Stimulated activated CD8-positive, alpha-beta memory T cell treated with anti-CD3 and anti-CD28 coated beads, Interleukin-12 subunit alpha, Interleukin-12 subunit beta, amount 100 ng/mL, for 4 hours (primary cell): ENCODE measurements at regions not wholly inside any gene's neighbourhood (a gene's known extent, or its start where the extent isn't known, plus 50 kb on each side); places are given as distances from the start of the nearest gene placed in this dataset.

Source experiments
- DNase-seq: peaks from one replicate; pipeline ENCODE4 v3.0.0-alpha.2; 2020; ENCODE audit warnings: low read depth

DNA sequence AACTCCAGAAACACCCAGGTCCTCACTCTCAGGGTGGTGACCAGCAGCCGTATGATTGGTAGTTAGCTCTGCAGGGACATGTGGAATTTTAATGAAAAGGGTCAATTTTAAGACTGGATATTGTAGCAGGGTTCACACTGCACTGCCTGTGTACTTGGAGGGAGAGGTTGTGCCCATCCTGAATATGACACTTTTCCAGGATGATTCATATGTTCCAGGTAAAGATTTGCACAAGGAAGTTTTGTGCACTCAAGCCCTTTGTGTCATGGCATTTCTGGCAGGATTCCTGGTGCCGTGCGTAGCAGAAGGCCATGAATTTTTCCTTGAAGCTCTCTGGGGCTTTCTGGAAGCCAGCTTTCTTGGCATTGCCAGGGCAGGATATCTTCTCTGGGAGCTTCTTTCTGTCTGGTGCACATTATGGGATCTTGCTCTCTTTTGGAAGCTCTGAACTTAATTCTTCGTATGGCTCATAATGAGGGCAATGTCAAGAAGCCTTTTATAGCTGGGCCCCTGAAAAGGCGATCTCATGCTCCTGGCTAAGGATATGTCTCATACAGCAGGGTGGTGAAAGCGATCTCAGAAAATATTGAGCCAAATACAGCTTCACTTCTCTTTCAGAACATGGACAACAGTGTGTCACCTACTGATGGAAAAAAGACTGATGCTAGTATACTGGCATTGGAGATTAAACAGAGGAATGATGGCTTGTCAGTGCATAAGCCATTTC, 1133.9 kb downstream of the AACS start:
- DNase-seq: no peak

DNA sequence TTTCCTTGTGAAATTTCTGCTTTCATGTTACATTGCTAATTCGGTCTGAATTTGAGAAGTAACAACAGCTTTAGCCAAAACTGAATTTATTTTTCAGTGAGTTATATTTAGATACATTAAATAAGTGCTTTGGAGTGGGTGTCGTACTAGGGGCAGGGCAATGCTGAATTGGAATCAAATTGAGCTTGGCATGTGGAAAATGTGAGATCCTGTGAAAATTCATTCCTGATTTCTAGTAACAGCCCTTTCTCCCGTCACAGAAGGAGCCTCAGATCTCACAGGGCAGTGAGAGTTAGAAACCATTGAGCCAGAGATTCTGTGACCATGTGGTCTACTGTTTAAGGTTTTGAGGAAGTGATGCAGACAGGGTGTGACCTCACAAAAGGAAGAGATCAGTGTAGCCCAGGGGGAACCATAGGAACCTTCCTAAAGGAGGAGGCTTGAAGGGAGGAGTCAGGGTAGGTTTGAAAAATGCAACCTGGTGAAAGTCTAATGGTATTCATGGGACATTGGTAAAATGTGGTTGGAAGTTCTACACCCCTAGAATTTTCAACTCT, 1136.8 kb downstream of the AACS start:
- no peak for DNase-seq

DNA sequence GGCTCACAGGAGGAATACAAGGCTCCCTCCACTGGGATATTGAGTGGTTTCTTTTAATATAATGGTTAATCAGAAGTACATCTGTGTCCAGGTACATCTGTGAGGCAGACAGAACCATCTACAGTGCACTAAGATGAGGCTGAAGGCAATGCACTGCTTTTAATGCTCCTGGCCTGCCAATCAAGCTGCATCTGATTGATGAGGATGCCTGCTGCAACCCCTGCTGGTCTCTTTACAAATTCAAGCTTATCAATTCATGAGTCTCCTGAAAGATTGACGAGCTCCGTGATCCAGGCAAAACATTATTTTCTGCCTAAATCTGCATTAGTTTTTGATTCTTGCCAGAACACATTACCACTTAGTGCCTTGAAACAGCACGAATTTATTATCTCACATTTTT, 1139.1 kb downstream of the AACS start:
- no peak for DNase-seq

DNA sequence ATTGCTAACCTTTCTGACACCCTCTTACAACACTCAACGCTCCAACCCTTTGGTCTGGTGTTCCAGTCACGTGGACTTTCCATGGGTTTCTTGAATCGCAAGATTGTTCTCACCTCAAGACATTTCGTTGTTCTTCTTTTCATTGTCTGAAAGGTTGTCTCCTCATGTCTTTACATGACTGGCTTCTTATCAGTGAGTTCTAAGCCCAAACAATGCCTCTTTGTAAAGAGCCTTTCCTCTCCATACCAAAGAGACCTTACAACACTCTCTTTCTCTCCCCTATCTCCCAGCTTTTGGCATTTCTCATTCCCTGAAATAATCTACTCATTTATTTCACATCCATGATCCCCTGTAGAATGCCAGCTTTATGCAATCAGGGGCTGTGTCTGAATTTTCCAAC, 1144.8 kb downstream of the AACS start:
- no peak for DNase-seq

DNA sequence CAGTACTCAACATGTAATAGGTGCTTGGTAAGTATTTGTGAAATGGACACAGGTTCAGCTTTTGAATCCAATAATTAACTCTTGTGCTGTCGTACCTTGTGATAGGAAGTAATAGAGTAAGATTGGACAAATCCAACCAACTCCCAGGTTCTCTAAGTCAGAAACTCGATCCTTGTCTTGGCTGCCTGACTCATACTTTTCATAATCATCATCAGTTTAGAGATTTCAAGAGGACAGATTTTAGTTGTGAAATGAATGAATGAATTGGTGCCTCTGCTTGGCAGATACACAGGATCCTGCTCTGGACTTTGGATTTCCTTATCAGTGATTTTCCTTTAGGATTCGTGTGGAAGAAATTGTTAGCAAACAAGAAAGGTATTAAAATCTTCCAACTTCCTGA, 1145.2 kb downstream of the AACS start:
- DNase-seq: no peak

DNA sequence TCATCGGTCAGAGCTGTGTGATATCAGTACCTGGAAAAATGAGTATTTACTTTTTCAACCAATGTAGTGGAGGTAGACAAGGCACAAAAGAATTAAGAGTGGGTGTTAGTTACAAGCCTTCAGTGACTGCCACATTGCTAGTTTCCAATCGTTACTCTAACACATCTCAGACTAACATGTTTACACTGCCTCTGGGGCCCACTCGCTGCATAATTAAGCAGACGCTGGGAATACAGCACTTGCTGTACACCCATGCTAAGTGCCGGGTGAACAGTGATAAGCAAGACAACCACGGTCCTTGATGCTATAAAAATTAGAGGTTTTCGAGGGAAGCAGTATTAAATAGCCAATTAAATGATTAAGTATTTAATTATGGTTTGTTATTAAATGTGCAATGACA, 1147.6 kb downstream of the AACS start:
- no peak for DNase-seq

DNA sequence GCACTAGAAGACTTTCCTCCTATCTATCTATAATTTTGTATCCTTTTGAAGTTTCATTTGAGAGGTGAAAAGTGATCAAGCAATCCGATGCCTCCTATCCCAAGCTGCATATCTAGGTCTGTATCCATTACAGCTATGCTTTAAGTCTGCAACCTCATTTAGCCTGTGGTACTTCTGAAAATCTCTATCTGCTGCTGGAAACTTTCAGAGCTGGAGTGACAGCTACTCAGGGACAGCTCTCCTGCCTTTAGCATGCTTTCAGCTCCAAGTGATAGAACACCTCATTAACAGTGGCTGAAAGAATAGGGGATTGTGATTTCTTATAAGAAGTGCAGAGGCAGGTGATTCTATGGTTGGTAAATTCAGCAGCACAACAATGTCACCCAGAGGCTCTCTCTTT, 1153.5 kb downstream of the AACS start:
- no peak for DNase-seq

DNA sequence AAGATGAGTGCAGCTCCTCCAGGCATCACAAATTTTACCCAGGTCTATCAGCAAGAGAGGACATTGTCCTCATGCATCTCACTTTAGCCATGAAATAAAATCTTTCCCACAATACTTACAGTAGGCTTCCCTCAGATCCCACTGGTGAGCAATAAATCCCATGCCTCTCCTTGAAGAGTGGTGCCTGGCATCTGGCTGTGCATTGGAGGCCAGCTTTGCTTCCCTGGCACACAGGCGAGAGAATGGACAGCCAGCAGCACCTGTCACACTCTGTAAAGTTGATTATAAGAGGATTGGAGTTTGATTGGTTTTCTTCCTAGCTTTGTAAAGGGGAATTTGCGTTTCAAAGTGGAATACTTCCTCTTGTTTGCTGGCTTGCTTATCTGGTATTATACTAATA, 1153.9 kb downstream of the AACS start:
- no peak for DNase-seq

DNA sequence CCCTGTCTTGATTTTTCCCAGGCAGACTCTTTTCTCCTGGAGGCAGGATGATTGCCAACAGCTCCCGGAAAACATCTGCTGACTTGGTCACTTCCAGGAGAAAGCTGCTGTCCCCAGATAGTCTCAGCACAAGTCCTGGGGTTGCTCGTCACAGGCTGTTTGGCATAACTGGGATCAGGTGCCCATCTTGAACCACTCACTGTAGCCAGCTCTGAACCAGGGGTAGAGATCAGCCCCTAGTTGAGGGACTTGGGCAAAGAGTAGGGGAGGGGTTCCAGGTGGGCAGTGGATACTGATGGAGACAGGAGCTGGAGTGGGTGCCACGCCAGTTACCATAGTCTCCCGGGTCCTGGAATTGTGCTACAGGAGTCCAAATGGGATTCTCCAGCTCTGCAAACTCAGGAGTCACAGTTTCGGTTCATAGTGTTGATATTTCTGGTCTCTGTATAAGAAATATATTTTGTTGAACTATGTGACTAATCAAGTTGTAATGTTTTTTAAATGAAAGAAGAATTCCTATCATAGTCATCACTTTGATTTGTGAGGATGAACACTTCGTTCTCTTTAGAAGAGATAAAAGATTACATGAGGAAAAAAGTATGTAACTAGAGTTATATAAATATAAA, 1154.5 kb downstream of the AACS start:
- DNase-seq: no peak

DNA sequence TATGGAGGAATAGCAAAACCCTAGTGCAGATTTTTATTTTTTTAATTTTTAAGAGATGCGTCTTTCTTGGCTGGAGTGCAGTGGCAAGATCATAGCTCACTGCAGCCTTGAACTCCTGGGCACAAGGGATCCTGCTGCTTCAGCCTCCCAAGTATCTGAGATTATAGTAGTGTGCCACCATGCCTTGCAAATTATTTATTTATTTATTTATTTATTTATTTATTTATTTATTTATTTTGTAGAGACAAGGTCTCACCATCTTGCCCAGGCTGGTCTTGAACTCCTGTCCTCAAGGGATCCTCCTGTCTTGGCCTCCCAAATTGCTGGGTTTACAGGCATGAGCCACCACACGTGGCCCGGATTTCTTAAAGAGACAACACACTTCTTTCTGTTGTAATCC, 1158.8 kb downstream of the AACS start:
- no peak for DNase-seq

DNA sequence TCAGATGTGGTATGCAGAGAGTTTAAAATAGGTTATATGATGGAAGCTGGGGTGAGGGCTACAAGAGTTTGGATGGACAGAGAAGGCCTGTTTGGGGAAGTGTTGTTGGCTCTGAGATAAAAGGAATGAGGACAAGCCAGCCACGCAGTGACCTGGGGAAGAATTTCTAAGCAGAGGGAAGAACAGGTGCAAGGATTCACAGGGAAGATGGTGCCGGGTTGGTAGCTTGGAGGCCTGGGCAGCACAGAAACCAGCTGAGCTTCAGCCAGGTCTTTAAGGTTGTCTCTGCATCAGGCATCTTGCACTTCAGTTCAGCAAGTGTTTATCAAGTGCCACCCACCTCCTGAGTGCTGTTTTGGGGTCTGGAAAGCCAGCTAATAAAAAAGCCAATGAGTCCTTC, 1163.7 kb downstream of the AACS start:
- no peak for DNase-seq

DNA sequence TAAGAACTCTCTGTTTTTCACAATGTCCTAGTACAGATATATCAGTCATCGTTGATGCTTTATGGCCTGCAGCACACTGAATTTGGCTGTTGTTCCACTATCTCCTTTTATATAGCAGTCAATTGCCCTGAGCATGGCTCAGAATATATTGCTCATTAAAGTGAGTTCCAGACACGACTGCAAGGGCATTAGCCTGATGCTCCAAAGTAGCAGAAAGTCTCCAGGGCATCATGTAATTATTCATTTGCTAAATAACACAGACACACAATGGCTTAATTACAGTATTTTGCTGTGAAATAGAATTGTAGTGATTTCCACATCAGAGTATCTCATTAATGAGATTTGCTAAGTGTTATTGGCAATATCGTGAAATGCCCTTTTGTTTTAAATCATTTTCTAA, 1167.5 kb downstream of the AACS start:
- no peak for DNase-seq

DNA sequence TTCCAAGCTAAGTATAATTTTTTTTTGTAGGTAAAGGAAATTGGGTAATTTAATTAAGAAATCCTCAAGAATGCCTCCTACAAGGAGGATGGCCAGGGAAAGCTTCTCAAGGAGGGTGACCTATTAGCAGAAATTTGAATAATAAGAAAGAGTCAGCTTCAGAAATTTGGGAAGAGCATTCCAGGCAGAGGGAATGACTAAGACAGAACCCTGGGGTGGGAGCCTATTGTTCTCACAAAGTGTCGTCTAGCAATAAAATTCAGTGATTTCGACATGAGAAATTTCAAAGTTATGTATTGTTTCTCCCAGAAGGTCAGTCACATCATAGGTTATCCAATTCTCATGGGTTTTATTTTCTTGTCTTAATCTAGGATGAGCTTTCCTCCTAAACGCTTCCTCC, 1168.4 kb downstream of the AACS start:
- no peak for DNase-seq

DNA sequence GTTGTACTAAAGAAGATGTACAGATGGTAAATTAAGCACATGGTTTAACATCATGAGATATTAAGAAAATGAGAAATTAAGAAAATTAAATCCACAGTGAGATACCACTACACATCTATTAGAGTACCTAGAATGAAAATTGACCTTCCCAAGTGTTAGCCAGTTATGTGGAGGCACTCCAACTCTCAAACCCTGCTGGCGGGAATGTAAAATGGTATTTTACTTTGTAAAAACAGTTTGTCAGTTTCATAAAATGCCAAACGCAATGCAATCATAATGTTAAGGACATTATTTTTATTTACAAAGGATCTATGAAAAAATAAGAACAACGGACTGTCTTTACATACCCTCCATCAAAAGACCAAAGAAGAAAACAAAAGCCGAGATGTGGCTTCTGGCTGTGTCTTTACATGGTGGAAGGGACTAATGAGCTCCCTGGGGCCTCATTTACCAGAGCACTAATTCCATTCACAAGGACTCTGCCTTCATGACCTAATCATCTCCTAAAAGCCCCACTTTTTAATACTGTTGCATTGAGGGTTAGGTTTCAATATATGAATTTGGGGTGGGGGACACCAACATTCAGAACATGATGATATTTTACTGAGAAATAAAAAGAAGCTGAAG, 1178.7 kb downstream of the AACS start:
- DNase-seq: no peak

DNA sequence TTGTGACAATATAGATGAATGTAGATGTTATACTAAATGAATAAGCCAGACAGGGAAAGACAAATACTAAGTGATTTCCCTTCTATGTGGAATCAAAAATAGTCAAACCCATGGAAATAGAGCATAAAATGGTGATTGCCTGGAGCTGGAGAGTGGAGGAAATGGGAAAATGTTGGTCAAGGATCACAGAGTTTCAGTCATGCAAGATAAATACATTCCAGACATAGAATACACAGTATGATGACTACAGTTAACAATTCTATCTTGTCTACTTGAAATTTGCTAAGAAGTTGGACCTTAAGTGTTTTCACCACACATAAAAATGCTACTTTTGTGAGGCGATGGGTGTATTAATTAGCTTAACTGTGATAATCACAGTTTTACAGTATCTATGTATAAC, 1182.7 kb downstream of the AACS start:
- DNase-seq: no peak

DNA sequence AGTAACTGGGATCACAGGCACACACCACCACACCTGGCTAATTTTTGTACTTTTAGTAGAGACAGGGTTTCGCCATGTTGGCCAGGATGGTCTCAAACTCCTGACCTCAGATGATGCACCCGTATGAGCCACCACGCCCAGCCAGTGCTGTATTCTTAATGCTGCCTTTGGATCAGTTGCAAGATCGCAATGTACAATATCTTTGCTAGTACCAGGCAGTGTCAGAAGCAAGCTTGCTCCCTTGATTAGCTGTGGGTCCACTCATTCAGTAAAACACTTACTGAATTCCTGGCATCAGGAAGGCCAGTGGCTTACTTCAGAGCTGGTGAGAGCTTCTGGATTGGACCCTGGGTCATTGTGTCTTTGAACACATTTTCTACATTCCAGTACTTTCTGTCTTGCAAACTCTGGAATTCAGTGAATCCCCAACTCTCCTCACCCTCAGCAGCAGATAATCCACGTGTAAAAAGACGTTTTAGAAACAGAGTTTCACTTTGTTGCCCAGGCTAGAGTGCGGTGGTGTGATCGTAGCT, 1183.7 kb downstream of the AACS start:
- DNase-seq: no peak

DNA sequence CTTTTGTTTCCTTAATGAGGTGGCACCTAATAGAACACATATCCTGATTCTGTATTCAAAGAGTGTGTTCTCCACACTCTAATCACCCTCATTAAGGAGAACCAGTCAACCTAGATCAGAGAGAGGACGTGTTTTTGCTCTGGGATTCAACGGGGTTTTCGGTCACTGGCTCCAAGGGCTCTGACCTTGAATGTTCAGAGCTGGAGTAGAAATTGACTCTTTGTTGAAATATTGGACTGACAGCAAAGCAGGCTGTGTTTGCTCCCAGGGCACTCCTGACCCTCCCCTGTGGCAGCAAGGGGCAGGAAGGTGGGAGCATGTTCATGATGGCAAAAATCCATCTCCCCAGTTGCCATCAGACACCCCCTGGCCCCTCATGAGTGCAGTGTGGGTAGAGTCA, 1193.0 kb downstream of the AACS start:
- DNase-seq: no peak

DNA sequence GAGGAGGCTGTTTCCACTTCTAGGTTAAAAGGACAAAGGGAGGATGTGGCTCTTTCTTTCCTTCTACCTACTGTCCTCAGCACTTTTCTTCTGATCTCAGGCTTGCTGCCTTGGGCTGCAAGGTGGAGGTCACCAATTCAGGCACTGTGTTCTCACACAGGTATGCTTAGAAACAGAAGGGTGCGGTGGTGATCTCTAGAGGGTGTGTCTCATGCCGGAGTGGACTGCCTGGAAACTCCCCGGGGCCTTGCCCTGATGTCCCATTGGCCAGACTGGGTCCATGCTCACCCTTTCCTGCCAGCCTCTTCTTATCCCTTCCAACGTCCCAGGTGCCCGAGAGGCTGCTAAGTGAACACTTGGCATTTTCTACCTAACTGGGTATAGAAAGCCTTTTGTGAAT, 1197.6 kb downstream of the AACS start:
- DNase-seq: no peak

DNA sequence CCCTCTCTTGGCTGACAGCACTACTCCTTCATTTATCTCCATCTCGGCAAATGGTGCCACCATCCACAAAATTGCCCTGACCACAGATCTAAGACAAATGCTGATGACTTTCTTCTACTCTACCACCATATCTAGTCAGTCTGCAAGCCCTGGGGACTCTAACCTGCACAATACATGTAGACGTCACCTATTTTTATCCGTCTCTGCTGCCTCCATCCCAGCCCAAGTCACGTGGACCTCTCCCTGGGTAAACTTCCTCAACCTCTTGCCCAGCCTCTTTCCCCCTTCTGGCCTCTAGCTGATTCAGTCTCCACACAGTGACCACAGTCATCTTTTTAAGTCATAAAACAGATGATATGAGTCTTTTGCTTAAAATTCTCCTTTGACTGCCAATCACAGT, 1203.0 kb downstream of the AACS start:
- no peak for DNase-seq

DNA sequence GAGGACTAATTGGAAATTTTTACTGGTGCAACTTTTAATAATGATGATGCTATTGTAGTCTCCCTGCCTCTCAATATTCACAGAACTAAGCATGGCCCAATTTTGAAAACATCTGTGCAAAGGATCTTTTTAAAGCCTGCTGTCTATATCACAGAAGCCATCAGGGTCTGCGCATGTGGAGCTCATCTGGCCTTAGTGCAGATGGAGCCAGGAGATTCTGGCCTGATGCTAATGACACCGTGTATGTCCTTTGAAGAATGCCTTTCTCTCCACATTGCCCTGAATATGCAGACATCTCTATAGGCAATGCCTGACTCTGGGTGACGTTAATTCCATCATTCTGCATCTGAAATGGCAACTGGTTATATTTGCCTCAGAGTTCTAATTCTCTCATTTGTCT, 1205.9 kb downstream of the AACS start:
- DNase-seq: no peak

DNA sequence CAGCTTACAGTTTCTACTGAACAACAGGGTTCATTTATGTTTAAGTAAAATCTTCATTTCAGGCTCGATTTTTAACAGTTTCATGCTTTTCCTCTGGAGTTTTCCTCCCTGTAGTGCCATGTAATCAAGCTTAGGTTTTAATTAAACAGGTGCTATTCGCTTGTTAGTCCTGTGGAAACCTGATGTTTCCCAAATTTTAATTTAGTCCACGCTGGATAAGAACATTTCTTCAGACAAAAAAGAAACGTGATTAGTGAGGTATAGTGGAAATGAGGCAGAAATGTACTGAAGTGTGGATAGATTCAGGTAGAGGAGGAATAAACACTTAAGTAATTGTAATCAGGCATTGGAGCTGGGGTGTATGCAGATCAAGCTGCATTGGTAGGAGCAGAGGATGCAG, 1217.5 kb downstream of the AACS start:
- no peak for DNase-seq

DNA sequence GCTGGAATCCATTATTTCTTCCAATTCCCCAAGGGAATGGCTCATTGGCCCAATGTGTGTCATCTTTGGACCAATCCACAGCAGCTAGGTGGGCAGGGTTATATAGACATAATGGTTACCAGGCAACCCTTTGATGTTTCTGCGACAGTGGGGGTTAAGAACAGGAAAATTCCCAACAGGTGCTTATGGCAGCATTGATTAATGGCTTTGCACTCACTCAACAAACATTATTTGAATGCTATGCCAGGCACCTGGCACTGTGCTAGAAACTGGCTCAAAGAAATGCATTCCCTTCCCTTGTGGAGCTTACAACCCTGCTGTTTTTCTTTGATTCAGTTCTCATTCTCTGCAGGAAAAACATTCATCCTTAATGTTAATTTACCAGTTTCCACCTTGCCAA, 1221.0 kb downstream of the AACS start:
- DNase-seq: no peak

DNA sequence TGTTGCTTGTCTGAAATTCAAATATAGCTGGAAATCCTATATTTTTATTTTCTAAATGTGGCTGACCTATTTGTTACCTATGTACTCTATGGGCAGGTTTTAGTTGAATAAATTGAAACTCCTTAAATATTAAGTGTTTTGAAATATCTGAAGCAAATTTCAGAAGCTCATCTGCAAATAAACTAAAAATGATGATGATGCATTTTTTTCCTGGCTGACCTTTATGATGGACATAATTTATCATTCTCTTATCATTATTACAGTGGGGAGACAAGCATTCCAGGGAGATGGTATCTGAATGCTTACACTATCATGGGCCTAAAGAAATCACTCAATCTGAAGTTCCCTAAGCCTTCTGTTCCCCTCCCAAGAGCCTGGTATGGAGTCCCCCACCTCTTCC, 1225.2 kb downstream of the AACS start:
- DNase-seq: no peak
